ENCODE measurements at regions not wholly inside any gene's neighbourhood (a gene's known extent, or its start where the extent isn't known, plus 50 kb on each side); places are given as distances from the start of the nearest gene placed in this dataset.

- H3K9me2 ChIP-seq: no peaks in the 10 kb centered on the region
- no peaks in the 10 kb centered on the region for H3K36me3 ChIP-seq (replicated peaks in 1 of 2; ENCODE audit: control insufficient read depth in 1 of 2, insufficient read depth in 2 of 2, low read length in 1 of 2)
- CTCF ChIA-PET: no interaction called here
- no peak for TF ChIP-seq MEF2A (IDR thresholded peaks at IDR 0.05; ENCODE audit: borderline replicate concordance, low read depth)
- TF ChIP-seq JUND (IDR thresholded peaks at IDR 0.05): no peak
- no peak for TF ChIP-seq RCOR1 (IDR thresholded peaks at IDR 0.05; ENCODE audit: low read length)
- no peak for TF ChIP-seq RFX5 (IDR thresholded peaks at IDR 0.05; ENCODE audit: low read length)
- TF ChIP-seq MAX (IDR thresholded peaks at IDR 0.05; ENCODE audit: low read depth): no peak
- no peak for TF ChIP-seq EP300 (IDR thresholded peaks at IDR 0.05; ENCODE audit: borderline replicate concordance in 1 of 2, low read depth in 1 of 2, low read length in 1 of 2)
- no peak for TF ChIP-seq NFIC (IDR thresholded peaks at IDR 0.05; ENCODE audit: borderline replicate concordance)
- no peak for TF ChIP-seq FOXM1 (IDR thresholded peaks at IDR 0.05; ENCODE audit: low read depth)
- H3K4me2 ChIP-seq: no peak overlapping the region
- no peak overlapping the region for H3K9ac ChIP-seq
- DNase-seq: no peak
- H3K4me3 ChIP-seq (ENCODE audit: low read depth in 2 of 2, low read length in 1 of 2): no peak overlapping the region
- H3K27me3 ChIP-seq (ENCODE audit: insufficient read depth): no peaks in the 10 kb centered on the region
- peaks cover 0 to 11% of the 10 kb centered on the region in 2 experiments; a peak in 2 of 4 replicates for H3K4me1 ChIP-seq (ENCODE audit: control insufficient read depth in 1 of 2, insufficient read depth in 2 of 2, low read depth in 1 of 2, low read length in 1 of 2)
- H3K9me3 ChIP-seq: 0 out of 2 replicates have a peak, but pooled peaks cover 7% of the 10 kb centered on the region
- H3K27ac ChIP-seq (ENCODE audit: low read depth in 2 of 2, low read length in 1 of 2): no peak overlapping the region
- POLR2A ChIA-PET: no interaction called here
- no peaks in the 10 kb centered on the region for H4K20me1 ChIP-seq (ENCODE audit: insufficient read depth)
- peaks cover 4% of the 10 kb centered on the region for H3F3A ChIP-seq (replicated peaks; ENCODE audit: insufficient read depth)
- no peaks in the 10 kb centered on the region for H3K79me2 ChIP-seq (ENCODE audit: insufficient read depth)
- H2AFZ ChIP-seq (ENCODE audit: low read depth): no peak overlapping the region
Measured at GRCh38 chr3:160124224-160124623, 101.0 kb upstream of the C3orf80 start.

- no peak overlapping the region for H3K4me2 ChIP-seq
- WGBS (ENCODE audit: low lambda C conversion rate): 74% methylated on average over 2 of the region's 2 CpGs
- H3K36me3 ChIP-seq (replicated peaks in 1 of 2; ENCODE audit: control insufficient read depth in 1 of 2, insufficient read depth in 2 of 2, low read length in 1 of 2): no peaks in the 10 kb centered on the region
Measured at GRCh38 chr3:160125258-160125657, 100.0 kb upstream of the C3orf80 start.

More at GRCh38 chr3:160125258-160125657, 100.0 kb upstream of the C3orf80 start:
- Histone ChIP-seq H3K9me3 (0 out of 2 replicates have a peak, but pooled peaks cover 6% of the 10 kb centered on the region), H4K20me1 (ENCODE audit: insufficient read depth) (no peaks in the 10 kb centered on the region), H3K27me3 (ENCODE audit: insufficient read depth) (no peaks in the 10 kb centered on the region), H3F3A (replicated peaks; ENCODE audit: insufficient read depth) (peaks cover 11% of the 10 kb centered on the region), H3K27ac (ENCODE audit: low read depth in 2 of 2, low read length in 1 of 2) (no peak overlapping the region), H3K4me1 (ENCODE audit: control insufficient read depth in 1 of 2, insufficient read depth in 2 of 2, low read depth in 1 of 2, low read length in 1 of 2) (peaks cover 3 to 17% of the 10 kb centered on the region in 2 experiments; a peak in 3 of 4 replicates), H2AFZ (ENCODE audit: low read depth) (no peak overlapping the region), H3K4me3 (ENCODE audit: low read depth in 2 of 2, low read length in 1 of 2) (no peak overlapping the region), H3K9ac (no peak overlapping the region), H3K9me2 (no peaks in the 10 kb centered on the region), H3K79me2 (ENCODE audit: insufficient read depth) (no peaks in the 10 kb centered on the region)
- ChIA-PET POLR2A (no interaction called here), CTCF (interaction anchor here (0.9 kb wide), 1 partner anchor 17 kb away, joined by 3 read pairs; no protein-coding TSS in a partner anchor)
- no peak for DNase-seq
- TF ChIP-seq CTCF (IDR thresholded peaks at IDR 0.05) (no peak), FOSL2 (IDR thresholded peaks at IDR 0.05; ENCODE audit: borderline replicate concordance, low read depth) (no peak), PBX3 (IDR thresholded peaks at IDR 0.05) (peak; percentile 53), RCOR1 (IDR thresholded peaks at IDR 0.05; ENCODE audit: low read length) (no peak)

Measured in SK-N-SH (cell line).